ENCODE measurements at regions not wholly inside any gene's neighbourhood (a gene's known extent, or its start where the extent isn't known, plus 50 kb on each side); places are given as distances from the start of the nearest gene placed in this dataset.
A peak's percentile ranks its signal among the peaks of the same experiment; 100 is the strongest.
"Not testable (repeated sequence)": the region's sequence is repeated elsewhere in the genome, so short reads cannot be mapped to it uniquely, and the experiment has no call there.

DNA sequence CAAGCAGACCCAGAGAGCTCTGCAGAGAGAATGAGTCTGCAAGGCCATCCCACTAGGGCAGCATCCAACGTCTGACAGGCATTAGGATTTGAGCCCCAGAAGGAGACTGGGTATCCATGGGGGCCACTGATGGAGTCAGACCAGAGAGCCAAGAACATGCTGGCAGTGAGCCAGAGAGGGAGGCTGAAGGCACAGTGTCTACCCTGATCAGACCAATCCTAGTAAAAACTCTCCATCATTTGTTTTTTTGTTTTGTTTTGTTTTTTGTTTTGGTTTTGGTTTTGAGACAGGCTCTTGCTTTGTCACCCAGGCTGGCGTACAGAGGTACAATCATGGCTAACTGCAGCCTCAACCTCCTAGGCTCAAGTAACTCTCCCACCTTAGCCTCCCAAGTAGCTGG is 133.1 kb upstream of the LYZL2 start:
- no peak for DNase-seq

DNA sequence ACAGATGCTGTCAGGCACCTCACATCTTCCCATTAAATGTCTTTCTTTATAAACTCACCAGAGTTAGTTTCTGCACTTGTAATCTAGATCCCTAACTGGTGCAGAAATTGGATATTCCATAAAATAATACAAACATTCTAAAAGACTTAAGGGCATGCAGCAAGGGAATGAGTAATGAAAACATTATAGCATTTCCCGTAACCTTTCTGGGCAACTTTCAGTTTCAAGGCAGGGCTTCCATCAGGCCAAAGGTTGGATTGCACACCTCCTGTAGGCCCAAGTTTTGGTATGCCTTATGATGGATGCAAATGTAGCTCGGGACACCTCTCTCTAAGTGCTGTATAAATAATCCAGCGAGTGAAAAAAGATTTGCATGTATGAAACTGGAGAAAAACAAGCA is 129.9 kb upstream of the LYZL2 start:
- DNase-seq, result no peak

DNA sequence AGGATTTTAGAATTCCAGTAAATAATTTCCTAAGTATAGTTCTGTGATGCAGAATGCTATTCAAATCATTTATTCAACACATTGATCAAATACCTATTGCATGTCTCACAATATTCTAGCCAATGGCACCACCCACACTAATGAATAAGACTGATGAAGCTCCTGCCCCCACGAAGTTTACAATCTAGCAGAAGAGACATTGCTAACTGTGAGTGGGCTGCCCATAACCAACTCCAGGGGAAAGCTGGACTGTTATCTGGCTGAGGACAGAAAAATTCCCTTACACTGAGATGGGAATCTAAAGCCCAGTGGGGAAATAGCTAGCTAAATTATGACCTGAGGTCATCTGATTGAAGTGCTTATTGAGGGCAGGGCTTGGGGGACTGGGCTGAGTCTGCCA is 128.8 kb upstream of the LYZL2 start:
- no peak for DNase-seq

DNA sequence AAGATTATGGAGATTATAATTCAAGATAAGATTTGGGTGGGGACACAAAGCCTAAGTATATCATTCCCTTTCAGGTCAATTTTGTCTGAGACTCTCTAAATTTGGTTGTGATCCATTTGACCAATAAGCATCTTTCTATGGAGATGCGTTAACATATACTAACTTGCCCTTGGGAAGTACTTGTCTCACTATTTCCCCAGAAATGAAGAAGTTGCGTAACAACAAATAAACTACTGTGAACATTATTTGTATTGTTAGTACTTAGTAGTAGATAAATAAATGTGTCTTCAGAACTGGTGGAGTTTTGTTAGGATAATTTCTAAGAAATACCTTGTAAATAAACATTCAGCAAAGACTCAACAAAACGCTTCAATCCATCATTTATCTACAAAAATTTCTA is 127.3 kb upstream of the LYZL2 start:
- DNase-seq, result no peak

DNA sequence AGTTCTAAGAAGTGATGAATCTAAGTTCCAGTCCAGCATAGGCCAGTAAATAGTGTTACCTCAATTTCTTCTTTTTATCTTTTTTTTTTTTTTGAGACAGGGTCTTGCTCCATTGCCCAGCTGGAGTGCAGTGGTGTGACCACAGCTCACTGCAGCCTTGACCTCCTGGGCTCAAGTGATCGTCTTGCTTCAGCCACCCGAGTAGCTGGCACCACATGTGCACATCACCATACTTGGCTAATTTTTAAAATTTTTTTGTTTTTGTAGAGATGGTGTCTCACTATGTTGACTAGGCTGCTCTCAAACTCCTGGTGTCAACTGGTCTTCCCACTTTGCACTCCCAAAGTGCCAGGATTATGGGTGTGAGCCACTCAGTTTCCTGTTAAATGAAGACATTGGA is 126.6 kb upstream of the LYZL2 start:
- no peak for DNase-seq

DNA sequence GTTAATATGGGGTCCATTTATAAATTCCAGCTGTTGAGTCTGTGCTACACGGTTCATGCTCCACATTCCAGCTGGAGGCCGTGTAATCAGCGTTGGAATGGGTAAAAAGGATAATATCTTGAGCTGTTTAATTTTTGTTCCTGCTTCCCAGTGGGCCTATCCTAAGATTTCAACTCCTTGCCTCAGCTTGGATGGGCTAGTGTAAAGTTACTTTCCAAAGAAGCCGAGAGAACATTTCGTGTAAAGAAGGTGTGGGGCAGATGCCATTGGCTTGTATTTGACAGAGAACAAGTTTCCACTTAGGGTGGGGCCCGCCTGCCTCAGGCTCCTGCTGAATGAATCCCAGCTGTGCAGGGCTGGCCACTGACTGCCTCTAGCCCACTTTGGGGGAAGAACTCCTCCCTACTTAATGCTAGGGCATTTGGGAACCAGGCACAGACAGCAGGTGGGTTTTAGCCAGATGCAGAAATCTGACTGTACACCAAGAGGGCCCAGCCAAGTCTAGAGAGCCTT is 125.9 kb upstream of the LYZL2 start:
- no peak for DNase-seq

DNA sequence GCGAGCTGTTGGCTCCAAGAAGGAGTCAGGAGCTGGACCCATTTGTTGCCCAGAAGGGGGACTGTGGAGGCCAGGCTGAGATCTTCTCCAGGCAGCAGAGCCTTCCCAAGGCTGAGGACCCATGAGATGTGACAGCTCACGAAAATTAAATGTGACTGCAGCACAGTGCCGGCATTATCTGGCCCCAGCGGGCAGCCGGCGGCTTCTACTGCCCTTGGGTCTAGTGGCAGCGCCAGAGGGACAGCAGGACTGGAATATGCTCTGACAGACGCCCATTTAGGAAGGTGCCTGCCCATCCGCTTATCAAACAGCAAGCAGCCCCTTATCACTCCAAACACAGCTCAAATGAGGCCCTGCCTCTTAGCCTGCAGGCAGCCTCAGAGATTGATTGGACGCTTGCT is 122.9 kb upstream of the LYZL2 start:
- DNase-seq, result no peak

DNA sequence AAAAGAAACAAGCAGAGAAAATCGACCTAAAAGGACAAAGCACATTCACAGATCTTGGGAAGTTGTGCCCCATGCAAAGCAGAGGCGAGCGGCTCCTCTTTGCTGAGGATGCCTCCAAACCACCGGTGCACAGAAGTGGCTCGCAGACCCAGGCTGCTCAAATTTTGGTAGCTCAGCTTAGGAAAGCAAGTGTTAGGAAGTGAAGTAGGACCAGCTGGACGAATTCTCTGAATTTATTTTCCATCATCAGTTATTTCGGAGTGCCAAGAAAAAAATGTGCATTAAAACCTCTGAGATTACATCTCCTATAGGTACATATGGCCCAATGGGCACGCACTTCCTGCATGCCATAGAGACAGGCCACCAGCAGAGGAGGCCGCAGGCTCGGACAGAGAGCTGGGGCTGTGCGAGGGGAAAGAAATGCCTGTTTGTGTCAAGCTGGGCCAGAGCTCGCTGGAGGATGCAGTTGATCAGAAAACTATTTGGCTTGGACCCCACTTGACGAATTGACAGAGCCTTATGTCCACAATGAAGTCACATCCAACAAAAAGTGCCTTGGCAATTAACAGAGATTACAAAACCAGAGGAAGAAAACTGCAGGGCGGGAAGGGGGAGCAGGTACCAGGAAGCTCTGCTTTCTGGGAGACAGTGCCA is 122.3 kb upstream of the LYZL2 start:
- DNase-seq, result peak; percentile 19 to 74 (median 41)

DNA sequence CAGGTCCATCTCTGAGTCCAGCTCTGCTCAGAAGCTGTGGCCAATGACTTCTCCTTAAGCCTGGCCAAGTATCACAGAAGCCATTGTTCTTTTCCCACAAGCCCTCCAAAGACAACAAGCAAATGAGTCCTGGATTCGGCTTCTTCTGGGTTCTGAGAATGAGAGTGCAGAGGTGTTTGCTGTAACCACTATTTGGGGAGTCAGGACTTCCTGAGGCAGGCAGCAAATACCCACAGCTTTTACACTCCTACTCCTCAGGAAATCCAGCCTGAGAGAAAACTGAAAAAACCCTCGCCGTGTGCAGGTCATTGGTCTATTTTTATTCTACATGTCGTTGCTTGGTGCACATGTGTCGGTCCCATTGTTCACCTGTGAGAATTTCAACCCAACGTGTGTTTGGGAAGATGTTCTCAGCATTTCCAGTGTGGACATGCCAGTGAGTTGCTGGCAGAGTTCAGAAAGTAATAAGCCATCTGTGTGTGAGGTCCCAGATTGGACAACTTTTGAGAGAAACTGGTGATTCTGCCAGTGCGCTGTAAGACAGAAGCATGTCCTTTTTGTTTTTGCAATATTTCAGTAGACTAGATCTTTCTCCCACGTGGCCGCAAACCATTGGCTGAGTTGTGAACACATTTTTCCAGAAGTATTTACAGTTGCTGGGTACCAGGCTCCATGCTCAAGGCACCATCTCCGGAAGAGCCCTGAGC is 121.6 kb upstream of the LYZL2 start:
- DNase-seq, result peak in 1 of 5 donors; percentile 51

DNA sequence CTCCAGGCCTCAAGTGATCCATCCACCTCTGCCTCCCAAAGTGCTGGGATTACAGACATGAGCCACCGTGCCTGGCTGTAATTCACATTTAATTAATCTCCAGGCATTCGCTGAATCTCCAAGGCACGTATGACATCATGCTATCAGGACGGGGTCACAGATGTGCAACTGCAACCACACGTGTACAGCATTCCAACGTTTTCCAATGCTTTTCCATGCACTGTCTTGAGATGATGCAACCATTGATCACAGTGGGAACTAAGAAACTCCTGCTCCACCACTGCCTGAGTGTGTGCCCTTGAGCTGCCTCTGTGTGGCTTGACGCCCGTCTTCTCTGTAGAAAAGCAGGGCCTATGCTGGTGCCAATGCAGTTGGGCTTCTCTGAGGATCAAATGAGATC is 119.8 kb upstream of the LYZL2 start:
- DNase-seq, result no peak

DNA sequence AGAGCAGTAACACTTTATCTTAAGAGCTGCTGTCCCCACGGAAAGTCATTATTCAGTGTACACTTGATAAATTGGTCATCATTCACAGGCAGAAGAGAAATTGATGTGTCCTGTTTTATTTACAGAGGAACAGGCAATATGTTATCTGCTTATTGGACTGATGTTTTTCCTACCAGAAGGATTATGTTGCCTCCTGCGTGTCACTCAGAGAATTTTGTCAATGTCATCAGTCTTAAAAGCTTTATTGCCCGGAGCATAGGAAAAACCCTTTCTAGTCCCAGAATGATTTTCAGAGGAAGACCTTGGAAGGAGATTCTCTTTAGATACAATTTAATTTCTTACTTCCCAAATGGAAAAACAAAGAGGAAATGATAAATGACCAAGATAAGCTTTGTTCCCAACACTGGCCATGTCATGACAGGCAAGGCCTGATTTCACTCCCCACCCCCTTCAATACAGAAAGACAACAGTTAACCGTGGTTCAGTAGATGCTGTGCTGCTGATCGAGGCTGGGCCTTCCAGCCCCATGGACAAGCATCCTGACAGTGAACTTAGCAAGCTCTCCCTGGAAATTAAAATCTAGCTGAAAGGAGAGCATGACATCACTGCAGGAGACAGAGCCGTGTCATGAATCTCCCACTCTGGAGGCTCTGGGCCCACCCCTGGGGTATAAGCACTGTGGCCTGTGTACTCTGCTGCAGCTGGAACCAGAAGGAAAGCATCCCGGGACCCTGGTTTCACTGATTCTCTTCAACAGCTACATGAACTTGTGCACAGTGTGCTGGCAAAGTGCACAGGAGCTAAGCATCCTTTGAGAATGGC is 118.8 kb upstream of the LYZL2 start:
- DNase-seq, result no peak

DNA sequence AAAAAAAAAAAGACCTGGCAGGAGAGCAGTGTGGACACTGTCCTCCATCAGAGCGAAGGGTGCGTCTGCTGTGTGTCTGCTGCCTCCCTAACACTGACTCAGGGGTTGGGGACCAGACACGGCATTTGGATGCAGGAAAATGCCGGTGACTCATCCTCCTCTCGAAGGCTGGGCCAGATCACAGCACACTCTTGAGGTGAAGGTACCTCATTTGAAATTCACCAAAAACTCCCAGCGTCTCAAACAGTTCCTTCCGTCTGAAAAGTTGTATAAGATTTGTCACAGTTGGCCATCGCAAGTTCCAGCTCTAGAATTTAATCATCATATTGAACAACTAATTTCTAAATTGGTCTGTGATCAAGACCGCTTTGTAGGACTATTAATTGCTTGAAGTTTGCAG is 118.1 kb upstream of the LYZL2 start:
- DNase-seq, result peak in 1 of 5 donors; percentile 75

DNA sequence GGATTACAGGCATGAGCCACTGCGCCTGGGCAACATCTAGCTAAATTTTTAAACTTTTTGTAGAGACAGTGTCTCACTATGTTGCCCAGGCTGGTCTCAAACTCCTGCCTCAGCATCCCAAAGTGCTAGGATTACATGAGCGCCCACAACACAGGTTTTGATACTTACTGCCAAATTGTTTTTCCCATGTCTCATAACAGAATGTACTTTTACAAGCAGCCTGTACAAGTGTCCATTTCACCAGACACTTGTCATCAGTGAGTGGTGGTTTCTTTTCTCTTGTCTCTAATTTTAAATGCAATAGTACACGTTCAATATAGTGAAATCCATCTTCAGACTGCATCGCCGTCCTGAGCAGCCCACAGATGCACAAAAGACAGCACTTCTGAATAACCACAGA is 116.4 kb upstream of the LYZL2 start:
- DNase-seq, result no peak

DNA sequence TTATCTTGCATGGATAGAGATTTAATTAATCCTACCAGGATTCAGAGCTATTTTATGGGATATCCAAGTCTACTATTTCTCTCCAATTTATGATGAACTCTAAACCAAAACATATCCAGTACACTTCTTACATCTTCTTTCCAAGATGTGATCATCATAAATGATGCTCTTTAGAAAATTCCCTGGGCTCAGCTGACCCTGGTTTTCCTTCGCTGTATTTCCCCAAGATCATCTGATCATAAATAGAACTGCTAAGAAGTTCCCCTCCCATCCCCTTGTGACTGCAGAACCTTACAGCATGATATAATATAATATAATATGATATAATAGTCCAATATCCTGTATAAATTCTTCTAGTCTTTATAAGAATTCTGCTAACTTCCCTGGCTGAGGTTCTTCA is 114.6 kb upstream of the LYZL2 start:
- no peak for DNase-seq

DNA sequence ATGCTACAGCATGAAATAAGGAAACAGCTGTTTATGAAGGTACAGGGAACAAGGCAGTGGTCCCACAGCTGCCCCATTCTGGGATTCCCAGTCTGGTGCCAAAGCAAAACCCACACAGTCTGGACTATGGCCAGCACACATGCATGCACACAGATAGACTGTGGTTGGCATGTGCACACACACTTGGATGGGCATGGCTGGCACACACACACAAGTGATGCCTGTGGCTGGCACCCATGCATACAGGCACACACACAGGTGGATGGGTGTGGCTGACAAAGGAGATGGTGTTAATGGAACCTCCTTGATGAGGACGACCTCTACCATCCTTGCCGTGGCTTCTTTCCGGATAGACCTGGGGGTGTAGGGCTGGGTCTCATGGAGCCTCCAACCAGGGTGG is 114.0 kb upstream of the LYZL2 start:
- no peak for DNase-seq

DNA sequence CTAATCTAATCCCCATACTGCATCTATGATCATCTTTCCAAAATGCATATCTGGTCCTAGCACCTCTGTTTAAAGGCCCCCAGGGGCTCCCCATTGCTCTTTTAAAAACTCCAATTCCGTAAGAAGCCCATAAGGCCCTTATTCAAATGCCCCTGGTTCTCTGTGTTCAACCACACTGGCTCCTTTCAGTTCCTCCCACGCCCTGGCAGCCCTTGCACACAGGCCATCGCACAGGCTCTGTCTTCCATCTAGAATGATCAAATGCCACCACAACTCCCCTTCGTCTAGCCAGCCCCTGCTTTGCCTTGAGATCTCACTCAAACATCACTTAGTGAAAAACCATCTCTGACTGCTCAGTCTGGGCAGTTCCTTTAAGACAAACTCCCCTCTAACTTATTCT is 112.9 kb upstream of the LYZL2 start:
- DNase-seq, result no peak

DNA sequence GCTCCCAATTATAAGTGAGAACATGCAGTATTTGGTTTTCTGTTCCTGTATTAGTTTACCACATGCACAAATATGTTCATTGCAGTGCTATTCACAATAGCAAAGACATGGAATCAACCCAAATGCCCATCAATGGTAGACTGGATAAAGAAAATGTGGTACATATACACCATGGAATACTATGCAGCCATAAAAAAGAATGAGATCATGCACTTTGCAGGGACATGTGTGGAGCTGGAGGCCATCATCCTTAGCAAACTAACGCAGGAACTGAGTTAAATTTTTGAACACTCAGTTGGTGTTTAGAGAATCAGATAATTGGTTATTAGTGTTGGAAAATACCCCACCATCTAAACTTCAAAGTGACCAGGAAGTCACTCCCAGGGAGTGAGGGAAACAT is 111.2 kb upstream of the LYZL2 start:
- DNase-seq, result not testable (repeated sequence)

DNA sequence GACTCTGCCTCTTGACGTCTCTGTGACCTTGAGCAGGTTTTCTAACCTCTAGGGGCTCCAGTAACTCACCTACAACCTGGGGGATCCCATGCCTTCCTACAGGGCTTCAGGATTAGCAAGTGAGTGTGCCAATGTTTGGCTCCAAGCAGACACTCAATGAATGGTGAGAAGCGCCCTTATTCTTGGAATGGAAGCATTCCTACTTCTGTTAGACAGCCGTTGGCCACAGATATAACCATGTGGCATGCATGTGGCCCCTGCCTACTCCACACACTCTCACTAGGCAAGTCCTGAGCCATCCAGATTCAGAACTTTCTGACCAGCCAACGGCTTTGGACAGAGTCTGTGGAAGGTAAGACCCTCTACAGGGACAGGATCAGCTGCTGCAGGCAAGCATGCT is 108.9 kb upstream of the LYZL2 start:
- DNase-seq, result no peak

DNA sequence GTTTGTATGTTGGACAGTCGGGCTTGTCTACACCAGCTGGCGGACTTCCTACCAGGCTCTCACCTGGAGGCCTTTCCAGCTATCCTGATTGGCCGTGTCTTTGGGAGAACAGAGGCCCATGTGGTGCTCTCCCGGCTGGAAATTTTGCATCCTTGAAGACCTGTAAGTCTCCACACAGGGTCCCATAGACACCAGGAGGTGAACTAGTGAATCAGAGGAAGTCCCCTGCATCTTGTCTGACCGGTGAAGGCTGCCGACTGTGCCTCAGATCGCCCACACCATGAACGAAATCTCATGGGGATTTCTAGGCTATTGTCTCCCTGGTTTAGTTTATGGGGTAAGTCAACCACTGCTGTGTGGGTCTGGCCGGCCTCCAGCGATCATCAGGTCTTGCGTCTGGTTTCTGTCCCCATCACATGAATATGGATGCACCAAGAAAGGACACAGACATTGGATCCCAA is 108.4 kb upstream of the LYZL2 start:
- no peak for DNase-seq

DNA sequence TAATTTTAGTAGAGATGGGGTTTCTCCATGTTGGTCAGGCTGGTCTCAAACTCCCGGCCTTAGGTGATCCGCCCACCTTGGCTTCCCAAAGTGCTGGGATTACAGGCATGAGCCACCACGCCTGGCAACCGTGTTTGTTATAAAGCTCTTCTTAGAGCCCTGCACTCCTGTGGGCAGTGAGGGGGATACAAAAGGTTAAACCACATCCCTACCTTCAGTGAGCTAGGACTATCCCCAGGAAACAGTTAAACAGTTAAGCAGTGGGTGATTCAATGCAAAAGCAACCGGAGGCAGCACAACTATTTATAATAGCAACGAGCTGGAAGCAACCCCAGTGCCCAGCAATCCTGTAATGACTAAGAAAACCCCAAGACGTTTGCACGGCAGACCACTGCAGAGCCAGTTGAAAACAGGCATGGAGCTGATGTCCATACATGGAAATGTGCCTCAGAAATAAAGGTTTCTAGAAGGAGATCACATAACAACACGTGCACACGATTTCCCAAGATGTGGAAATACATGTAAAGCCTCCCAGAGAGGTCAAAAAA is 107.2 kb upstream of the LYZL2 start:
- DNase-seq, result peak in 1 of 5 donors; percentile 93

DNA sequence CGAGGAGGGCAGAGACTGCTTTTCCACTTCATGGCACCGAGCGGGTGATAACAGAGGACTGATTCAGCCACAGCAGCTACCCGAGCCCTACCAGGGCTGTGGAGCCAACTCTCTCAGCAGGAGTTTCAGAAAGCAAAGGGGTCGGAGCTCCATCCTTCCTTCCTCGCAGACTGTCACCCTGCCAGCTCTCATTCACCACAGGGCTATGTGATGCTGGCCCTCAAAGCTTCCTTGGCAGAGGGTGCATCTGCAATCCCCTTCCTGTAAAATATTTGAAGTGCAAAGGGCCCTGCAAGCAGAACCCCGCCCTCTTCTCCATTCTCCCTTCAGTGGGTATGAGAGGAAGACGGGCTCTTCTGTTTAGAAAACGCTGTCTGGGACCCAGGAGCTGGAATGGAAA is 105.3 kb upstream of the LYZL2 start:
- DNase-seq, result peak in 1 of 5 donors; percentile 40

DNA sequence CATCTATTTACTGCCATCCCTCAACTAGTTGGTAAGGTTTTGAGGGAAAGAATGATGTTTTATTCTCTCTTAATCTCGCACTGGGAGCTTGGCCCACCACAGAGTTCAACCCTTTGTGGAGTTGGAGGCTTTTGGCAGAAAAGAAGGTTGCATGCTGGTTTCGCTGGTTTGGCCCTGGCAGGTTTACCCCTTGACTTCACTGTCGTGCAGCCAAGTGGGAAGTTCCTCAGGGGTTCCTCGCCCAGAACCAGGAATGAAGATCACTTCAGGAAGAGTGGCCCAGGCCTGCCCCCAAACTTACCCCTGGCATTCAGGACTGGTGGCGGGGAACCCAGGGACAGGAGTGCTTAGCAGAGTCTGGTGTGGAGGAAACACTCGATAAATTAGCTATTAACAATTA is 103.1 kb upstream of the LYZL2 start:
- DNase-seq, result no peak

DNA sequence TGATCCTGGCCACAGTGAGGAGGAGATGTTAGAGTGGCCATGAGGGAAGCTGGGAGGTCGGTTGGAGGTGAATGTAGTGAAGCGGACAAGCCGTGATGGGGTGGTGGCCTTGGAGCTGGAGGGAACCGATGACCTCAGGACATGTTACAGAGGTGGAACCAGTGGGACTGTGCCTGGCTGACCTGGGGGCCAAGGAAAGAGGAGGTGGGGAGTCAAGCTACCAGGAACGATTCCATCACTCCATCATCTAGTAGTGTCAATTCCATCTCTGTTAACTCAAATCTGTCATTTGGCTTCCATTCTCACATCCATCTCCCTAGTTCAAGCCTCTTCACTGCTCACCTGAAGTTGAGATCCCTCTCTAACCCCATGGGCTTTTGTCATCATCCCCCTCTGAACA is 102.4 kb upstream of the LYZL2 start:
- no peak for DNase-seq
